CD4-positive, CD25-positive, alpha-beta regulatory T cell (primary cell): ENCODE measurements at regions not wholly inside any gene's neighbourhood (a gene's known extent, or its start where the extent isn't known, plus 50 kb on each side); places are given as distances from the start of the nearest gene placed in this dataset.

Experiments
- ATAC-seq, 2 donors: fragments of 150-1000 bp; cut with Tn5 transposase; one replicate each; pipeline ENCODE4 v1.10.0; 2021; ENCODE audit warnings: low read depth in 2 of 2, moderate number of reproducible peaks in 2 of 2, moderate library complexity in 1 of 2
- DNase-seq, 3 donors: peaks; one replicate each; pipeline versions ENCODE4 v3.0.0 to v3.0.0-alpha.2; 2012 to 2022; ENCODE audit warnings: mixed read lengths in 1 of 3
- H3K27ac ChIP-seq: one replicate; pipeline ENCODE4 v1.7.0; 2013; ENCODE audit warnings: mild to moderate bottlenecking, low read length; ENCODE audit not compliant: insufficient read depth, poor library complexity, severe bottlenecking
- H3K27me3 ChIP-seq: one replicate; pipeline ENCODE4 v1.7.0; 2013; ENCODE audit warnings: low read length; ENCODE audit not compliant: control insufficient read depth, insufficient read depth
- H3K36me3 ChIP-seq: one replicate; pipeline ENCODE4 v1.7.0; 2013; ENCODE audit warnings: mild to moderate bottlenecking, low read length, moderate library complexity; ENCODE audit not compliant: control insufficient read depth, insufficient read depth
- H3K4me1 ChIP-seq: 2 replicates; pipeline ENCODE4 v1.7.0; 2013; ENCODE audit warnings: mild to moderate bottlenecking, low read length; ENCODE audit not compliant: insufficient read depth, control insufficient read depth, poor library complexity, severe bottlenecking
- H3K4me3 ChIP-seq: one replicate; pipeline ENCODE4 v1.7.0; 2013; ENCODE audit warnings: low read depth, mild to moderate bottlenecking, low read length, moderate library complexity
- H3K9me3 ChIP-seq, 2 experiments: 1 replicate in 1 of 2; 2 replicates in 1 of 2; pipeline ENCODE4 v1.7.0; 2013; ENCODE audit warnings: low read length in 2 of 2, mild to moderate bottlenecking in 1 of 2, moderate library complexity in 1 of 2; ENCODE audit not compliant: control insufficient read depth in 2 of 2
- H3K27ac Mint-ChIP-seq, 3 donors: one replicate each; pipeline ENCODE4 v1.8.0; 2020 to 2022; ENCODE audit warnings: mild to moderate bottlenecking in 3 of 3, mixed read lengths in 3 of 3, moderate library complexity in 2 of 3
- H3K27me3 Mint-ChIP-seq: one replicate; pipeline ENCODE4 v1.8.0; 2022; ENCODE audit warnings: mild to moderate bottlenecking, mixed read lengths
- H3K36me3 Mint-ChIP-seq: one replicate; pipeline ENCODE4 v1.8.0; 2020; ENCODE audit warnings: mixed read lengths
- H3K4me1 Mint-ChIP-seq, 4 donors: one replicate each; pipeline ENCODE4 v1.8.0; 2020 to 2022; ENCODE audit warnings: mixed read lengths in 4 of 4, mild to moderate bottlenecking in 1 of 4
- H3K4me3 Mint-ChIP-seq, 4 donors: one replicate each; pipeline ENCODE4 v1.8.0; 2020 to 2022; ENCODE audit warnings: mild to moderate bottlenecking in 4 of 4, mixed read lengths in 4 of 4, moderate library complexity in 3 of 4
- H3K9me3 Mint-ChIP-seq, 7 donors: one replicate each; pipeline ENCODE4 v1.8.0; 2020 to 2022; ENCODE audit warnings: mixed read lengths in 7 of 7, mild to moderate bottlenecking in 3 of 7, moderate library complexity in 2 of 7

GRCh38 chr2:173835726-173836125 lies 129.4 kb downstream of the SP3 start:
- Mint-ChIP-seq H3K4me1 (no peaks in the 10 kb centered on the region), H3K36me3 (no peaks in the 10 kb centered on the region), H3K27me3 (peaks cover 24% of the 10 kb centered on the region), H3K9me3 (no peaks in the 10 kb centered on the region), H3K27ac (peak overlapping the region in 1 of 3 donors; percentile 2), H3K4me3 (no peak overlapping the region)
- ATAC-seq (no peak), DNase-seq (no peak)
- no peaks in the 10 kb centered on the region for H3K36me3 ChIP-seq
- H3K27me3 ChIP-seq: peaks cover 3% of the 10 kb centered on the region
- no peak overlapping the region for H3K27ac ChIP-seq
- no peak overlapping the region for H3K4me3 ChIP-seq
- H3K9me3 ChIP-seq: no peaks in the 10 kb centered on the region
- H3K4me1 ChIP-seq: no peaks in the 10 kb centered on the region

DNA sequence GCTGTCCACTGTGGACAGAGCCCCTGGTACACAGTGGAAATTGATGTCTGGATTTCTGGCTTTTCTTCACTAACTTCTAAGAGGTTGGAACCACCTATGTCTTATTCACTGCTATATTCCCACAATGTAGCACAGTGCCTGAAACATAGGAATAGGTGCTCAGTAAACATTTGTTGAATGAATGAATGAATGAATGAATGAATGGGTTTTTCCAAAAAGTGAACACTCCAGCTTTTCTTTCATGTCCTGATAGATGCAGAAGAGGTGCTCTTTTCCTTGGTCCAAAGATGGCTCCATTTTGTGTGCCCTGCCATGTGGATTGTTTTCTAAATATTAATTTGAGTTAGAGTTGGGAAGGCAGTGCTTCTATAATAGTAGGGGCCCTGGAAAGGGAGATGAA lies 124.1 kb downstream of the SP3 start:
- DNase-seq (no peak), ATAC-seq (no peak)
- H3K27me3 ChIP-seq: no peaks in the 10 kb centered on the region
- H3K9me3 ChIP-seq: no peaks in the 10 kb centered on the region
- no peak overlapping the region for H3K27ac ChIP-seq
- no peaks in the 10 kb centered on the region for H3K36me3 ChIP-seq
- H3K4me1 ChIP-seq: no peaks in the 10 kb centered on the region
- peaks cover 0 to 1% (median 0%) of the 10 kb centered on the region in 7 donors for H3K9me3 Mint-ChIP-seq
- H3K27ac Mint-ChIP-seq: no peak overlapping the region
- no peak overlapping the region for H3K4me3 ChIP-seq
- H3K4me3 Mint-ChIP-seq: no peak overlapping the region
- H3K36me3 Mint-ChIP-seq: no peaks in the 10 kb centered on the region
- H3K4me1 Mint-ChIP-seq: no peaks in the 10 kb centered on the region
- H3K27me3 Mint-ChIP-seq: peaks cover 25% of the 10 kb centered on the region

DNA sequence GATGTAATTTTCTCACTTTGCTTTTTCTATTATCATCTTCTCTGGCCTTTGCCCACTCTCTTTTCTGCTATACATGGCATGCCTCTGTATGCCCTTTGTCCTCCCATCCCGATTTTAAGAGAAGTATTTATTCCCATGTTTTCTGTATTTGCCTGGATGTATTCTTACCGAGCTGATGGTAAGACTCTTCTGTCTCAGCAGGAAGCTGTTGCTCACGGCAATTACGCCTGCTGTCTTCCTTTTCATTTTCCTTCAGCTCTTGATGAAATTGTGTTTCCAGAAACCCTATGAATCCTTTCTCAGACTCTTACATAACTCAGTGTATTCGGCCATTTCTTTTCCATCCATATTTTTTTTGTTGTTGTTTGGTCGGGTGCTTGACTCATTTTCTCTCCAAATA lies 121.6 kb downstream of the SP3 start:
- H3K27ac Mint-ChIP-seq: no peak overlapping the region
- H3K4me3 Mint-ChIP-seq: no peak overlapping the region
- Histone ChIP-seq H3K27me3 (peaks cover 3% of the 10 kb centered on the region), H3K9me3 (no peaks in the 10 kb centered on the region), H3K4me3 (no peak overlapping the region), H3K36me3 (no peaks in the 10 kb centered on the region), H3K4me1 (no peaks in the 10 kb centered on the region), H3K27ac (no peak overlapping the region)
- peaks cover 44% of the 10 kb centered on the region for H3K27me3 Mint-ChIP-seq
- H3K36me3 Mint-ChIP-seq: no peaks in the 10 kb centered on the region
- ATAC-seq (no peak), DNase-seq (no peak)
- H3K4me1 Mint-ChIP-seq: no peaks in the 10 kb centered on the region
- H3K9me3 Mint-ChIP-seq: peaks cover 0 to 6% (median 0%) of the 10 kb centered on the region in 7 donors

GRCh38 chr2:173851141-173851641 lies 114.0 kb downstream of the SP3 start:
- Mint-ChIP-seq H3K4me3 (no peak overlapping the region), H3K4me1 (no peaks in the 10 kb centered on the region), H3K27ac (no peak overlapping the region), H3K9me3 (peaks cover 0 to 6% (median 0%) of the 10 kb centered on the region in 7 donors), H3K36me3 (no peaks in the 10 kb centered on the region), H3K27me3 (peaks cover 37% of the 10 kb centered on the region)
- Histone ChIP-seq H3K4me3 (no peak overlapping the region), H3K9me3 (no peaks in the 10 kb centered on the region), H3K4me1 (no peaks in the 10 kb centered on the region), H3K36me3 (no peaks in the 10 kb centered on the region), H3K27ac (no peak overlapping the region), H3K27me3 (peaks cover 8% of the 10 kb centered on the region)
- ATAC-seq (no peak), DNase-seq (no peak)

DNA sequence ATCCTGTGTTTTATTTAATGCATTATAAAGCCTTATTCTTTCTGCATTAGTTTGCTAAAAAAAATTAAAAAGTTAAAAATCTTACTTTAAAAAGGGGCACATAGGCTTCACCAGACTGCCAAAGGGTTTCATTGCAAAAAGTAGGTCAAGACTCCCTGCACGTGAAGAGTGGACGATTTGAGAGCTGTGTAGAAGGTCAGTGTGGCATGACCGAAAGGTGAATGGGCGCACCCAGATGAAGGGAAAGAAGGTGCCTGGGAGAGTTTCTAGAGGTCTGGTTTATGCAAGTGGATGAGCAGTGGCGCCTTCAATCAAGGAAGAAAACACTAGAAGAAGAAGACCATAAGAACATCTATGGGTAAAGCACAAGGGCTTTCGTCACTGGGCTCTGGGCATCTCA lies 111.0 kb downstream of the SP3 start:
- Histone ChIP-seq H3K27ac (no peak overlapping the region), H3K4me3 (no peak overlapping the region), H3K27me3 (peaks cover 5% of the 10 kb centered on the region), H3K4me1 (no peaks in the 10 kb centered on the region), H3K9me3 (no peaks in the 10 kb centered on the region), H3K36me3 (no peaks in the 10 kb centered on the region)
- ATAC-seq (no peak), DNase-seq (no peak)
- H3K36me3 Mint-ChIP-seq: no peaks in the 10 kb centered on the region
- H3K9me3 Mint-ChIP-seq: no peaks in the 10 kb centered on the region
- H3K4me1 Mint-ChIP-seq: peaks cover 0 to 2% (median 0%) of the 10 kb centered on the region in 4 donors
- no peak overlapping the region for H3K27ac Mint-ChIP-seq
- no peak overlapping the region for H3K4me3 Mint-ChIP-seq
- peaks cover 27% of the 10 kb centered on the region for H3K27me3 Mint-ChIP-seq

- Histone ChIP-seq H3K27me3 (peaks cover 5% of the 10 kb centered on the region), H3K9me3 (no peaks in the 10 kb centered on the region), H3K36me3 (no peaks in the 10 kb centered on the region), H3K27ac (no peak overlapping the region), H3K4me1 (no peaks in the 10 kb centered on the region), H3K4me3 (no peak overlapping the region)
- no peak for DNase-seq
- no peak for ATAC-seq
- H3K36me3 Mint-ChIP-seq: no peaks in the 10 kb centered on the region
- no peak overlapping the region for H3K27ac Mint-ChIP-seq
- H3K4me1 Mint-ChIP-seq: peaks cover 0 to 2% (median 0%) of the 10 kb centered on the region in 4 donors
- peak overlapping the region in 1 of 4 donors; percentile 43 for H3K4me3 Mint-ChIP-seq
- H3K27me3 Mint-ChIP-seq: peaks cover 22% of the 10 kb centered on the region
- H3K9me3 Mint-ChIP-seq: no peaks in the 10 kb centered on the region
These were observed 110.3 kb downstream of the SP3 start for GRCh38 chr2:173854840-173855239.

- Mint-ChIP-seq H3K36me3 (no peaks in the 10 kb centered on the region), H3K27me3 (peaks cover 22% of the 10 kb centered on the region), H3K27ac (no peak overlapping the region), H3K4me1 (peaks cover 0 to 2% (median 0%) of the 10 kb centered on the region in 4 donors), H3K9me3 (no peaks in the 10 kb centered on the region), H3K4me3 (no peak overlapping the region)
- Histone ChIP-seq H3K9me3 (no peaks in the 10 kb centered on the region), H3K27ac (no peak overlapping the region), H3K4me1 (no peaks in the 10 kb centered on the region), H3K27me3 (peaks cover 5% of the 10 kb centered on the region), H3K36me3 (no peaks in the 10 kb centered on the region), H3K4me3 (no peak overlapping the region)
- ATAC-seq: no peak
- DNase-seq: no peak
These were observed 109.5 kb downstream of the SP3 start for GRCh38 chr2:173855661-173856060.
